Posterior cingulate gyrus (tissue), 11 donors: ENCODE measurements at regions not wholly inside any gene's neighbourhood (a gene's known extent, or its start where the extent isn't known, plus 50 kb on each side); places are given as distances from the start of the nearest gene placed in this dataset.
A peak's percentile ranks its signal among the peaks of the same experiment; 100 is the strongest.

Experiments
- DNase-seq, 10 donors: peaks; one replicate each; pipeline versions ENCODE4 v3.0.0 to v3.0.0-alpha.2; 2020 to 2021; ENCODE audit warnings: mixed read lengths in 3 of 10
- intact Hi-C: fragments of 100-400 bp; cut with DNase I; formaldehyde crosslinking; loops from one replicate; pipeline ENCODE4 v1.15.1; 2023

DNA sequence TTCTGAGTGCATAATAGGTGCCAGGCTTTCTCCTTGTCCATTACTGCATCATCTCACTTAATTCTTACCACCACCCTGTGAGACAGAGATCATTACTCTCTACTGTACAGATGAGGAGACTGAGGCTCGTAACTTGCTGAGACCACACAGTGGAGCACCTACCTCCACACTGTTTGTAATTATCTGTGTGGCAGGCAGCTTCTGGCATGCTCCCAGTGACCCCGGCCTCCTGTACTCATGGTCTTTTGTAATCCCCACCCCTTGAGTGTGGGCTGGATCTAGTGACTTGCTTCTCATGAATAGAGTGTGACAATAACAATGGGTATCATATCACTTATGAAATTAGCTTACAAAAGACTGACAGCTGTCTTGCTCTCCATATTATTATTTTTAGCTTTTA lies 407.3 kb downstream of the MATN1 start:
- DNase-seq, result no peak
- intact Hi-C loops, result no loop called here

DNA sequence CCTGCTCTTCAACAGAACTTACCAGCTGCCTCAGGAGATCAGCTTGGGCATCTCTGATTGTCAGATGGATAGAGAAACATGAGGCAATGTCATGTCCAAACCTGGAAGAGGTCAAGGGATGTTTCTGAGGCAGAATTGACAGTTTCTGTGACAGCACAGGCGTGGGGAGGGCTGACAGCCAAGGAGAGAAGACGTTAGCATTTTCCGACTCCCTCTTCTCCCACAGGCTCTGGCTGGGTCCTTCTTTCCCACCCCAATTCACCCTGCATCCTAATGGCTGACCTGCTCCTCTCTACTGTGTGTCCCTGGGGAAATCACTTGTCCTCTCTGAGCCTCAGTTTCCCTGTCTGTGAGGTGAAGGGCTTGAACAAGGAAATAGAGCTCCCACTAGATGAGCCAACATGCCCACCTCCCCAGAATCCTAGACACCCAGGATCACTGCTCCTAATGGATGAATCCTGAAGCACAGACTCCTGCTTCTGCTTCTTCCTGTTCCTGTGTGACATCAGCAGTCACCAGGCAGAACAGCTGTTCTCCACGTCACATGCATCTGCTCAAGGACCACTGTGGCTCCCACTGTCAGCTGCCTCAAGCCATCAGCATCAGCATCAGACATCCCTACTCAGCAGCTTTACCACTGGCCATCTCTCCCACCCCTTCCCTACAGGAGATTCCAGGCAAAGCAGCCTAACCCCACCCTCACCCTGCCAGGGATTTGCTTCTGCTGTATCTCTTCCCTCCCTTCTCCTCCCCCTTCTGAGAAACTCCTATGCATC lies 408.0 kb downstream of the MATN1 start:
- DNase-seq, result peak in 2 of 10 donors; percentile 35 to 78
- intact Hi-C loops, result no loop called here

DNA sequence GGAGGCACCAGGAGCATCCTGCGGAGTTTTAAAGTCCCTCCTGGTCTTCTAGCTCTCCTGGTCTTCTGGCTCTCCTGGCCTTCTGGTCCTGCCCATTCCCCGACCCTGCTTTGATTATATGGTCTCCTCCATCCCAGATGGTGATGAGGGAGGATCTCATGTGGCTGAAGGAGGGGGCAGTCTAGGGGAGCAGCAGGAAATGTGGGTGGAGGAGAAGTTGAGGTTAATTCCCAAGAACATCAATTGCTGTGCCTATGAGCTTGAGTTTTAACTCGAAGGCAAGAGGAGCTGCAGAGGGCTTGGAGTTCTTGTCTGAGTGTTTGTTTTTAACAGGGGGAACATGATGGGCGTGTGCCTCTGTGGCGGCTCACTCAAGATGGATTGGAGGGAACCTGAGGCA lies 408.8 kb downstream of the MATN1 start:
- intact Hi-C loops, result no loop called here
- DNase-seq, result peak in 1 of 10 donors; percentile 7

- peak in 1 of 10 donors; percentile 43 for DNase-seq
- intact Hi-C loops, result no loop called here
Observed at GRCh38 chr1:30313584-30313983, 409.8 kb downstream of the MATN1 start.

- DNase-seq, result peak in 1 of 10 donors; percentile 31
- intact Hi-C loops, result no loop called here
Observed at GRCh38 chr1:30313176-30313575, 410.2 kb downstream of the MATN1 start.

DNA sequence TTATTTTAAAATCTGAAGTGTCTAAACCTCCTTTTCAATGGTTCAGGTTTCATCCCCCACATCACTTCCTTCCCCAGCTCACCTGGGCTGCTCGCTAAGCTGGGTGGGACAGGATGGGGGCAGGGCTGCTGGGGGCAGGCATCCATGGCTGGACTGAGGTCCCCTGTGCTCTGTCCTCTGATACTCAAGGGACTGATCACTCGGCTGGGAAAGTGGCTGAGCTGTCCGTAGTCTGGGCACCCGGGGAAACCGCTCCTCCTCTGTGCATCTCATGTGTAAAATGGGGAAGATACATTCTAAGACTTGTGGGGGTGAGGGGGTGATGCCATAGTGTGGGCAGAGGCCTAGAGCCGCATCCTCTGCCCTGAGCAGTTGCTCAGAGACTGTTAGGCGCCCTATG lies 411.2 kb downstream of the MATN1 start:
- intact Hi-C loops, result no loop called here
- no peak for DNase-seq

- peak in 1 of 10 donors; percentile 38 for DNase-seq
- intact Hi-C loops, result no loop called here
Observed at GRCh38 chr1:30311749-30312148, 411.6 kb downstream of the MATN1 start.

- intact Hi-C loops, result no loop called here
- peak in 1 of 10 donors; percentile 60 for DNase-seq
Observed at GRCh38 chr1:30310966-30311742, 412.2 kb downstream of the MATN1 start.

GRCh38 chr1:30307182-30307581 lies 416.2 kb downstream of the MATN1 start:
- intact Hi-C loops, result no loop called here

DNA sequence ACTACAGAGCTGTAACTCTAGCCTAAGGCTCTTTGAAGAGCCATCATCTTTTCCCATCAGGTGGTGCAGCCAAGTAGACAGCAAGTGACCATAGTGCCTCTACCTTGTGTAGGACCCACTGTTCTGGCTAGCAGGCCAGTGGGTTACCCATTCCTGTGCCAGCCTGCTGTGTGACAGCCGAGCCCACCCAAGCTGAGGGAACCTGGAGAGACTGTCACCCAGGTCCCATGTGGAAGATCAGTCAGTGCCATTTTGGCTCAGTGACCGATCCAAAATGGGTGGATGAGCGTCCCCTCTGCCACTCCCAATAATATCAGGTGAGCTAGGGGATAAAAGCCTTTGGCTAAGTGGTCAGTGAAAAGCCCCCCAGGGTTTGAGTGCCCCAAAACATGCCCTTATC lies 417.9 kb downstream of the MATN1 start:
- intact Hi-C loops, result no loop called here
- peak in 1 of 10 donors; percentile 59 for DNase-seq

More at GRCh38 chr1:30307182-30307581, 416.2 kb downstream of the MATN1 start:
- DNase-seq, result no peak

DNA sequence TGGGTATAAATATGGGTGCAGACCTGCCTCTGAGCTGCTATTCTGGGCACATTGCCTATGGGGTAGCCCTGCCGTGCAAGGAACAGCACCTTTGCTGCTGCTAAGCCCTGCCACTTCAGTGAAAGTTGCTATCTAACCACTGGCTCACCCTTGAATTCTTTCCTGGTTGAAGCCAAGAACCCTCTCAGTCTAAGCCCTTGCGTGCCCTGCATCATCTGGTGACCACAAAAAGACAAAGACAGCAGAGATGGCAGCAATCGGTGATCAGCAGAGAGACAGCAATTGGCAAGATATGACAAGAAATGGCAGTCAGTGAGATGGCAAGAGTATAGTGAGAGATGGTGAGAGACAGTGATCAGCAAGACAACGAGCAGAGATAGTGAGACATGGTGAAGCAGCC lies 418.3 kb downstream of the MATN1 start:
- intact Hi-C loops, result no loop called here
- no peak for DNase-seq

DNA sequence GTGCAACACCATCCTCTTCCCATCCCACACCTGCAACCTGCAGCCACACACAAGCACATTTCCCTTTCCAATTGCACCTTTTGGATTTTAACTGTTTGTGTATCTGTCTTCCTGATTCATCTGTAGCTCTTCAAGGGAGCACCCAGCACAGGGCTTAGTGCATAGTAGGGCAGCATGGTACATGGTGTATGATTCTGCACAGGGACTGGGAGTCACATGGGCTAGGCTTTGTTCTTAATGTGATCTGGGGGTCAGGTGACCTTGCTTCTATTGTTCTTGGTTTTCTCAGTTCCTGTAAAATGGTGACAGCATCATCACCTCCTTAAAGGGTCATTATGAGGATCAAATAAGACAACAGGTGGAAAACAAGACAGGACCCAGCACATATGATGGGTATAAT lies 419.3 kb downstream of the MATN1 start:
- DNase-seq, result no peak
- intact Hi-C loops, result no loop called here

DNA sequence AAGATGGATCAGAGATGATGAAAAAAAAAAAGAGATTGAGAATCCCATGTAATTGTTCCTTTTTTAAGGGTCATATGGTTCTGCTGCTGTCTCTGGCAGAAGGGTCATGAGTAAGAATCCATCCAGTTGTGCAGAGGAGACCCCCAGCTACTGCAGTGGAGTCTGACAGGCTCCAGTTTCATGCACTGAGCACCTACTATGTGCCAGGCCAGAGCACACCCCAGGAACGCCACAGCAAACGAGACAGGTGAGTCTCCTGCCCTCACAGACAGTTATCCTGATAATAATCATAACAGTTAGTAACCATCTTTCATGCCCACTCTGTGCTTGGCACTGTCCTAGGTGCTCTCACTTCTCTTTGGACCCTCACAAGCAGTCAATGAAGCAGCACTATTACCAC lies 420.0 kb downstream of the MATN1 start:
- intact Hi-C loops, result no loop called here
- DNase-seq, result no peak

DNA sequence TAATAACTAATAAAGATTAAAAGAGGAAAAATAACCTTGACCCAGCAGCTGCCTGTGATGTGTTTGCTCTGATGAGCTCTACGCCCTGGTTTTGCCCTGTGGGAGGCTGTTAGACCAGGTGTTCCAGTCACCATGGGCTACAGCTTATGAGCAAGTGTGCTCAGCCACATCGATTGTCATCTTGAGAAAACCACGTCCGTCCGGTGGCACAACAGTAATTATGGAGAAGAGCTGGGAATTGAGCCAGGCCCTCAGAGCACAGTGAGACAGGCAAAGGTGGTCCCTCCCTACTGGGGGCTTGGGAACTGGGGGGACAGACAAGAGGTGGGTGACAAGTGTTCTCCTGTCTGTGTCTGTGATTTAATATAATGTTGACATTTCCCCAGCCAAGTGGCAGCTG lies 420.5 kb downstream of the MATN1 start:
- DNase-seq, result peak in 1 of 10 donors; percentile 31
- intact Hi-C loops, result no loop called here

DNA sequence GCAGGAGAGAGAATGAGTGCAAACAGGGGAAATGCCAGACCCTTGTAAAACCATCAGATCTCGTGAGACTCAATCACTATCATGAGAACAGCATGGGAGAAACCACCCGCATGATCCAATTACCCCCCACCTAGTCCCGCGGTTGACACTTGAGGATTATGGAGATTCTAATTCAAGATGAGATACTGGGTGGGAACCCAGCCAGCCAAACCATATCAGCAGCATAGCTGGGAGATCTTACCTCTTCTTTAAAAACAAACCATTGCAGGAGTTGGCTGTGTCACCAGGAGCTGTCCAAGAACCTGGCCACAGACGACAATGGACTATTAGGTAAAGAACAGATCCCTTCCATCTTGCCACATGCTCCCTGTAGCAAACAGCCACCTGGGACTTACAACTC lies 422.7 kb downstream of the MATN1 start:
- DNase-seq, result no peak
- intact Hi-C loops, result no loop called here

GRCh38 chr1:30299393-30299792 lies 424.0 kb downstream of the MATN1 start:
- intact Hi-C loops, result no loop called here
- no peak for DNase-seq

DNA sequence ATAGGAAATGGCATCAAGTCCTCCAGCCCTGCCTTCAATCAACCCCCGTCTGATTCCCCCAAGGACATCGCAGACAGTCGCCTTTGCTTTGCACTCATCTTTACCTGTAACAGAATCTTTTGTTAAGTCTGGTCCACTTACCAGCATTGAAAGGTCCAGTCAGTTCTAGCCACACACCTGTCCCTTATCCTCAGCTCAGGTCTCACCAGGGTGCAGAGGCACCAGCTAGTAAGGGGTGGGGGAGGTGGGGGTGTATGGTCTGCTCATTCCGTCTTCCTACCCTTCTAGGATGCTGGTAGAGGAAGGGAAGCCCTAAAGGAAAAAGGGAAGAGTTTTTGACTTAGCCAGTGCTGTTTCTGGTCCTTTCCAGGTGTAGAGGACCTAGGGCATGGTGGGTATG lies 427.7 kb downstream of the MATN1 start:
- DNase-seq, result no peak
- intact Hi-C loops, result no loop called here

DNA sequence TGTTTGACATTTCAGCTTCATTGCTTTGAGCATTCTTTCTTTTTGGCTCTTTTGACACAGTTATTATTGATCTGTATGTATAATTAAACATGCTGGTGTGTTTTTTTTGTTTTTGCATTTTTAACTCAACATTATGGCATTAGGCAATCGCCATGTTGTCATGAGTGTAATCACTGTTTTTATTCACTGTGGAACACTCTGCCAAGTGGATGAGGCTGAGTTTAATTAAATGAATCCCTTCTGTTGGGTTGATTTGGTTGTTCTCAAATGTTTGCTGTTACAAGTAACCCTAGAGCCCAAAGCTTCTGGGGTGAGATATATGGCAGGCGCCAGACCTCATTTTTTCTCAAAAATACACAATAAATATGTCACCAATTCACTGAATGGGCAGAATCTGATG lies 428.1 kb downstream of the MATN1 start:
- intact Hi-C loops, result no loop called here
- no peak for DNase-seq

GRCh38 chr1:30294508-30294907 lies 428.9 kb downstream of the MATN1 start:
- DNase-seq, result no peak
- intact Hi-C loops, result no loop called here

DNA sequence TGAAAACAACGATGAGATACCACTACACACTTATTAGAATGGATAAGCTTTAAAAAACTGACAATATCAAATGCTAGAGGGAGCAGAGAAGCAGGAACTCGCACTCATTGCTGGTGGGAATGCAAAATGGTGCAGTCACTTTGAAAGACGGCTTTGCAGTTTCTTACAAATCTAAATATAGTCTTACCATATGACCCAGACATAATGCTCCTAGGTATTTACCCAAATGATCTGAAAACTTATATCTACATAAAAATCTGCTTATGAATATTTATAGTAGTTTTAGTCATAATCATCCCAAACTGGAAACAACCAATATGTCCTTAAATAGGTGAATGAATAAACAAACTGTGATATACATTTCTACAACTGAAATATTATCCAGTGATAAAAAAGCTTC lies 430.9 kb downstream of the MATN1 start:
- DNase-seq, result no peak
- intact Hi-C loops, result no loop called here

DNA sequence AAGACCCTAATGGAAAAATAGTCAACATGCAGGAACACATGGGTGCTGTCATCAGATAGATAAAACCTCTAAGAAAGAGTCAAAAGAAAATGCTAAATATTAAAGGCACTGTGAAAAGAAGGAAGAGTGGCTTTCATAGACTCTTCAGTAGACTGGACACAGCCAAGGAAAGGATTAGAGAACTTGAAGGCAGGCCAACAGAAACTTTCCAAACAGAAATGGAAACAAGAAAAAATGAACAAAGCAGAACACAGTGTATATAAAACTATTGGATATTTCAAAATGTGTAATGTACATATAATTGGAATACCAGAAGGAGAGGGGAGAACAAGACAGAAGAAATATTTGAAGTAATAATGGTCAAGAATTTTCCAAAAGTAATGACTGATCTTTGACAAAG lies 431.9 kb downstream of the MATN1 start:
- intact Hi-C loops, result no loop called here
- no peak for DNase-seq

- intact Hi-C loops, result no loop called here
Observed at GRCh38 chr1:30290581-30290980, 432.8 kb downstream of the MATN1 start.

More at GRCh38 chr1:30290581-30290980, 432.8 kb downstream of the MATN1 start:
- DNase-seq, result no peak
